ACC112 (cell line): ENCODE measurements at regions not wholly inside any gene's neighbourhood (a gene's known extent, or its start where the extent isn't known, plus 50 kb on each side); places are given as distances from the start of the nearest gene placed in this dataset.
"Not testable (repeated sequence)": the region's sequence is repeated elsewhere in the genome, so short reads cannot be mapped to it uniquely, and the experiment has no call there.

Experiments
- H2AFZ ChIP-seq: fragments of 200-600 bp; sonication (generic); one replicate; pipeline ENCODE4 v1.6.0; 2017; ENCODE audit warnings: antibody characterized with exemption, low read length; ENCODE audit not compliant: unreplicated experiment
- H3K27ac ChIP-seq: fragments of 200-600 bp; sonication (generic); 2 replicates; pipeline ENCODE4 v1.5.1; 2014; ENCODE audit warnings: low read depth, mild to moderate bottlenecking, antibody characterized with exemption, low read length, moderate library complexity
- H3K27me3 ChIP-seq: fragments of 200-600 bp; sonication (generic); 2 replicates; pipeline ENCODE4 v1.6.1; 2014; ENCODE audit warnings: mild to moderate bottlenecking, antibody characterized with exemption, low read length, moderate library complexity, mixed read lengths; ENCODE audit not compliant: insufficient read depth
- H3K36me3 ChIP-seq: fragments of 200-600 bp; sonication (generic); 2 replicates; pipeline ENCODE4 v1.6.1; 2016; ENCODE audit warnings: mild to moderate bottlenecking, antibody characterized with exemption, low read length, moderate library complexity, mixed read lengths; ENCODE audit not compliant: insufficient read depth
- H3K4me1 ChIP-seq: fragments of 200-600 bp; sonication (generic); one replicate; pipeline ENCODE4 v1.6.1; 2016; ENCODE audit warnings: low read length, mixed read lengths; ENCODE audit not compliant: insufficient read depth, unreplicated experiment, control insufficient read depth
- H3K4me3 ChIP-seq: fragments of 200-600 bp; sonication (generic); 2 replicates; pipeline ENCODE4 v1.5.1; 2014; ENCODE audit warnings: mild to moderate bottlenecking, low read depth, low read length
- H3K79me2 ChIP-seq: fragments of 200-600 bp; sonication (generic); one replicate; pipeline ENCODE4 v1.6.0; 2016; ENCODE audit warnings: low read length; ENCODE audit not compliant: control insufficient read depth, unreplicated experiment, insufficient read depth

- H3K4me3 ChIP-seq, H3K27ac ChIP-seq, H3K27me3 ChIP-seq, H3K4me1 ChIP-seq, H3K36me3 ChIP-seq, H2AFZ ChIP-seq, H3K79me2 ChIP-seq: not testable (repeated sequence)
Measured at GRCh38 chr9:129423755-129424154, 197.1 kb downstream of the C9orf50 start.

GRCh38 chr9:129423216-129423615 lies 197.7 kb downstream of the C9orf50 start:
- Histone ChIP-seq H3K79me2 (no peaks in the 10 kb centered on the region), H3K4me1 (peaks cover 8% of the 10 kb centered on the region), H3K27ac (no peak overlapping the region), H3K27me3 (no peaks in the 10 kb centered on the region), H3K36me3 (no peaks in the 10 kb centered on the region), H2AFZ (no peak overlapping the region), H3K4me3 (no peak overlapping the region)

- no peak overlapping the region for H2AFZ ChIP-seq
- peaks cover 8% of the 10 kb centered on the region for H3K4me1 ChIP-seq
- no peak overlapping the region for H3K4me3 ChIP-seq
- no peak overlapping the region for H3K27ac ChIP-seq
- H3K27me3 ChIP-seq: no peaks in the 10 kb centered on the region
- no peaks in the 10 kb centered on the region for H3K36me3 ChIP-seq
- no peaks in the 10 kb centered on the region for H3K79me2 ChIP-seq
Measured at GRCh38 chr9:129422843-129423192, 198.1 kb downstream of the C9orf50 start.

DNA sequence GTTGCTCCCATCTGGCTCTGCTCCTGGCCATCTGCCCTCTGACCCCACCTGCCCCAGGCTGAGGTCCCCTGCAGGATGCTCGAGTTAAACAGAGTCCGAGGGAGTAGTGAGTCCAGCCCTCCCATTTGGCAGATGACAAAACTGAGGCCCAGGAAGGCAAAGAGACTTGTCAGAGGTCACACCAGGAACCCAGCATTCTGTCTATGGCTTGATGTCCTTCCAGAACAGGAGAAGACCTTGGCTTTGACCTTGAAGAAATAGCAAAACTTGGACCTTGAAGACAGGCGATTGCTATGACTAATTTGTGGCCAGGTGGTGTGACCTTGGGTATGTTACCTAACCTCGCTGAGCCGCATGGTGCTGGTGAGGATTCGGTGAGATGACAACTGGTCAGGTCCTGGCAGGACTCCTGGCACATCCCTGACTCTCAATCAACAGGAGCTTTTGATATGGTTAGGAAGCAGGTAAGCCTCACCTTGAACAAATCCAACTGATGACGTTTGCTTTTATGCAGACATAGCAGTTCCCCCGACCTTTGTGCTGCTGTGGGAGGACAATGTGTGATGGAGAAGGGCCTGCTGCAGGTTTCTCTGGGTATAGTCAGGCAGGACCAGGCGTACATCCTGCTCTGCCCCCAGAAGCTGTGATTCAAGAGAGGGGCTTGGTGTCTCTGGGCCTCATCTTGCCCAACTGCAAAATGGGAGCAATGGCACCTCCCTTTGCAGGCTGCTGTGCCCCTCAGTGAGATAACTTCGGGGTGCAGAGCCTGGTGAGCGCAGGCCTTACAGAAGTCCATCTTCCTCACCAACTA lies 198.7 kb downstream of the C9orf50 start:
- Histone ChIP-seq H3K79me2 (no peaks in the 10 kb centered on the region), H3K4me1 (peaks cover 8% of the 10 kb centered on the region), H2AFZ (no peak overlapping the region), H3K27me3 (no peaks in the 10 kb centered on the region), H3K36me3 (no peaks in the 10 kb centered on the region), H3K4me3 (no peak overlapping the region), H3K27ac (no peak overlapping the region)

- H3K27ac ChIP-seq: no peak overlapping the region
- no peak overlapping the region for H2AFZ ChIP-seq
- no peaks in the 10 kb centered on the region for H3K27me3 ChIP-seq
- H3K4me1 ChIP-seq: peaks cover 8% of the 10 kb centered on the region
- no peaks in the 10 kb centered on the region for H3K36me3 ChIP-seq
- no peak overlapping the region for H3K4me3 ChIP-seq
- H3K79me2 ChIP-seq: no peaks in the 10 kb centered on the region
Measured at GRCh38 chr9:129421371-129421770, 199.5 kb downstream of the C9orf50 start.

DNA sequence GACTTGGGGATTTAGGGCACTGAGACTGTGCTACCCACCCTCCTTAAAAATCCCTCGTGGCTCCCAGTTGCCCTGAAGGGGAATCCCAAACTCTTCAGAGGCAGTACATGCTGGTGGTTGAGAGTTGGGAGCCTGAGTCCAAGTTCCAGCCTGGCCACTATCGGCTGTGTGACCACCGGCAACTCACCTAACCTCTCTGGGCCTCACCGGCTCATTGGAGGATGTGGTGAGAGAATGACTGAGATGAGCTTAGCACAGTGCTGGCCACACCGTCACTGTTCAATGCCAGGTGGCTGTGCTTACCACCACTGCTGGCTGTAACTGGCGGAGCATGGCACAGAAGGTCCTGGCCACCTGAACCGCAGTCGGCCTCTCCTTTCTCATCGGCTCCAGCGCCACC lies 200.2 kb downstream of the C9orf50 start:
- no peak overlapping the region for H2AFZ ChIP-seq
- H3K27me3 ChIP-seq: no peaks in the 10 kb centered on the region
- H3K27ac ChIP-seq: no peak overlapping the region
- H3K4me3 ChIP-seq: no peak overlapping the region
- H3K4me1 ChIP-seq: peaks cover 8% of the 10 kb centered on the region
- H3K36me3 ChIP-seq: no peaks in the 10 kb centered on the region
- no peaks in the 10 kb centered on the region for H3K79me2 ChIP-seq

DNA sequence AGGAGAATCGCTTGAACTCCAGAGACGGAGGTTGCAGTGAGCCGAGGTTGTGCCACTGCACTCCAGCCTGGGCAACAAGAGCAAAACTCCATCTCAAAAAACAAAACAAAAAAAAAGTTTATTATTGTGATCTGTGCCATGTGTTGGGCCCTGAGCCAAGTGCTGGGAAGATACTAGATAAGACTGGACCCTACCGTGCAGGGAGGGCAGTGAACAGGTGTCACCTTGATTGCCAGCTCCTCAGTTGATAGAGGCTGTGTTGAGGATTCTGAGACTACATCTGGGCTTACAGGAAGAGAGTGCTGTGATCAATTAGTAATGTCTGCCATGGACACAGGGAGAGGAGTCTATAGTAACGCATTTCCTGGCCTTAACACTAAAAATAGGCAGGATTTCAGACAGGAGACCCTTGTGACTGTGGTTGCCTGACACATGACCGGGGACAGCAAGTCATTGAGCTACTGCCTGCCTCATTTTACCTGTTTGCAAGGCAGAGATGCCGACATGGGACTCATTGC lies 201.5 kb downstream of the C9orf50 start:
- H3K79me2 ChIP-seq: no peaks in the 10 kb centered on the region
- H3K27ac ChIP-seq: no peak overlapping the region
- no peaks in the 10 kb centered on the region for H3K36me3 ChIP-seq
- no peak overlapping the region for H2AFZ ChIP-seq
- no peak overlapping the region for H3K4me3 ChIP-seq
- H3K4me1 ChIP-seq: peaks cover 12% of the 10 kb centered on the region
- H3K27me3 ChIP-seq: no peaks in the 10 kb centered on the region

- Histone ChIP-seq H3K27me3 (no peaks in the 10 kb centered on the region), H3K4me1 (peaks cover 19% of the 10 kb centered on the region), H3K36me3 (no peaks in the 10 kb centered on the region), H2AFZ (no peak overlapping the region), H3K4me3 (no peak overlapping the region), H3K27ac (no peak overlapping the region), H3K79me2 (no peaks in the 10 kb centered on the region)
Measured at GRCh38 chr9:129418451-129418850, 202.4 kb downstream of the C9orf50 start.

- no peak overlapping the region for H3K4me3 ChIP-seq
- H3K27me3 ChIP-seq: no peaks in the 10 kb centered on the region
- no peak overlapping the region for H3K27ac ChIP-seq
- H3K4me1 ChIP-seq: peaks cover 19% of the 10 kb centered on the region
- no peak overlapping the region for H2AFZ ChIP-seq
- H3K36me3 ChIP-seq: no peaks in the 10 kb centered on the region
- no peaks in the 10 kb centered on the region for H3K79me2 ChIP-seq
Measured at GRCh38 chr9:129416821-129417539, 203.9 kb downstream of the C9orf50 start.

DNA sequence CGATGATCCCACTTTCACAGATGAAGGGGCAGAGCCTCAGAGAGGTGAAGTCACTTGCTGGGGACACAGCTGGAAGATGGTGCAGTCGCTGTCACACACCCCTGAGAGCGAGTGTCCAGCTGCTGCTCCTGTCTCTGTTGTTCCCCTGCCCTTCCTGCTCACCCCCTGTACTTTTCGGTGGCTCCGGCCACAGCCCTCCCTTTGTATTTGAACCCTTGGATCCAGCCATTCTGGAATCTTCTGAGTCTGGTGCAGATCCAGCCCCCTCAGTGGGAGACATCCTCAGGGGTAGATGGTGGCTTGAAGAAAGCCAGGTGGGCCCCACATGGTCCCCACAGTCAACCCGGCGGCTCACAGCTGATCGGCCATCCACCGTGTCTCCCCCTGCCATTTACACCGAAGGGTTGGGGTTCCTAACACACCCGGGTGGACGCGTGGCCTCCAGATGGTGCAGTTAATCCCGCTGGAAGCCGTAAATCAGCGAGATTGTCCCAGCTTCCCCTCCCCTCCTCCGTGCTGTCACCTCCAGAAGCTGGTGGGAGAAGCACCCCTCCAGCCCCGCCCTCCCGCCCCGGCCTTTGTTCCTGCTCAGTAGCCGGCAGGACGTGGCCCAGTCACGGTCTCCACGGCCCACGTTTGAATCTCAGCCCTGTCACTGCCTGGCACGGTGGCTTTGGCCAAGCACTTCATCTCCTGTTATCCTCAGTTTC lies 204.8 kb downstream of the C9orf50 start:
- Histone ChIP-seq H2AFZ (no peak overlapping the region), H3K4me1 (peaks cover 19% of the 10 kb centered on the region), H3K27ac (no peak overlapping the region), H3K79me2 (no peaks in the 10 kb centered on the region), H3K27me3 (no peaks in the 10 kb centered on the region), H3K36me3 (no peaks in the 10 kb centered on the region), H3K4me3 (no peak overlapping the region)
